ENCODE measurements at regions not wholly inside any gene's neighbourhood (a gene's known extent, or its start where the extent isn't known, plus 50 kb on each side); places are given as distances from the start of the nearest gene placed in this dataset.

DNA sequence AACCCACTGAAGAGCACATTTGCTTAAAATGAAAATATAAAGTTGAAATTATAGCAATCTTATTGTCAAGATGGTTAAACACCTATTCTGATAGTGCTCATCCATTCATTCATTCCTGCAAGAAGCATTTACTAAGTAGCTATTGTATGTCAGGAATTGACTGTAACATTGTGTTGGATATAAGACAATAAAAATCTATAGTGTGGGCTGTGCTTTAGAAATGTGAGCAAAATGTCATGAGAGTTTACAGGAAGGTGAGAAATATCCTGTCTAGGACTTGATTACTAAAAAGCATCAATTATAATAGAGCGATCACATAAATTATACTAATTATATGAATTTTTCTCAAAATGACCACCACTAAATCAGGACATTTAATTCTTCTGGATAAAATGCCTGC, 123.0 kb downstream of the HAO1 start:
- DNase-seq (ENCODE audit: low spot score) (no peak), ATAC-seq (no peak)

DNA sequence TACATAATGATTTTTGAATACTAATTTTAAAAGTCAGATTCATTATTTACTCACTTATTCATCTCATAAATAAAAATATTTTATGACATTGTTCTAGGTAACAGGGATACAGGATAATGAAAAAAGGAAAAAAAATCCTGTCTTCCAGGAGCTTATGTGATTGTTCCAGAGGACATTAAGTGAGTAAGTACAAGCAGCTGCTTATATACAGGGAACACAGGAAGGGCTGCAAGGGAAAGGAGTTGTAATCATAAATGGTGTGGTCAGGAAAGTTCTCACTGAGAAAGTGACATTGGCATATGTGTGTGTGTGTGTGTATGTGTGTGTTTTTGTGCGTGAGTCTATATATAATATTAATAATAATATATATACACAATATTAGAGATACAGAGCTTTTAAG, 121.8 kb downstream of the HAO1 start:
- no peak for ATAC-seq
- no peak for DNase-seq (ENCODE audit: low spot score)

DNA sequence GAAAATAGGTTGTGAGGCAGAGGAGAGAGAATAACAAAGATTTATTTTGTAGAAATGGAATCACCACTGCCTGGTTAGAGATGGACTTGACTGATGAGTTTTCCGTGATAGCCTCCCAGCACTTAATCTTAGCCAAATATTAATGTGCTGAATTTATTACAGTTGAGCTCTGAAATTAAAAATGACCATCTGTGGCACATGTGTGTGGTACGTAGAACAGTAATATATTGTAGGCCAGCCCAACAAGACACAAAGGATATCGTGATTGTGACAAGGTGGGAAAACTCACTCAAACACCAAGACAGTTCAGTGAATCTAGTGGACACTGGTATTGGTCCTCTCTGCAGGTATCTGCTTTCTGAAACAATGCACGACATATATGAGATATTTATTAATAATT, 119.4 kb downstream of the HAO1 start:
- ATAC-seq (no peak), DNase-seq (ENCODE audit: low spot score) (no peak)

DNA sequence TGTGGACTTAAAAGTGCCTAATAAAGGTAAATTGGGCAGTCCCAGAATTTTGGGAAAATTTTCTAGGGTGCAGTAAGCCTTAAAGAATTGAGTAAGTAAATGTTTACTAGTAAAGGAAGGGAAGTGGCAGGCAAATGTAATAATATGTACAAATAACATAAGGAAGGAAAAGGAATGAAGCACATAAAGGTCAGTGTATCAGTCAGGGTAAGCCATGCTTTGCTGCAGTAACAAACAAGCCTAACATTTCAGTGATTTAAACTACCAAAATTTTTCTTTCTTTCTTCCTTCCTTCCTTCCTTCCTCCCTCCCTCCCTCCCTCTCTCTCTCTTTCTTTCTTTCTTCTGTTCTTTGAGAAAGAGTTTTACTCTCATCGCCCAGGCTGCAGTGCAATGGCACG, 117.5 kb downstream of the HAO1 start:
- no peak for ATAC-seq
- DNase-seq (ENCODE audit: low spot score): no peak

DNA sequence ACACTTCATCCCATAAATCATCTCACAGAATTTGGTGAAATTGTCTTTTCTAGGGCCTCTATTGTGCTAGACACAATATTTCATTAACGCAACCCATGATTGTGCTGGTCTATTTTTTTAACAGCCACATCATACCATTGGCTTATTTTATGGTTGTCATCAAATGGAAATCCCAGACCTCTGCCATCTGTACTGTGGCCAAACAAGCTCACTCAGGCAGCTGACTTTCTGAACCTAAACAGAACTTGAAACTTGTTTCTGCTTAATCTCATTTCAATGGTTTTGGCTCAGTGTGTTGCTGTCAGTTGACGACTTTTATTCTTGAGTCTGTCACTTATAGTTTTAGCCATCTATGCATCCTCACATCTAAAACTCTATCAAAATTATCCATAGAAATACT, 111.8 kb downstream of the HAO1 start:
- DNase-seq (ENCODE audit: low spot score) (no peak), ATAC-seq (no peak)

DNA sequence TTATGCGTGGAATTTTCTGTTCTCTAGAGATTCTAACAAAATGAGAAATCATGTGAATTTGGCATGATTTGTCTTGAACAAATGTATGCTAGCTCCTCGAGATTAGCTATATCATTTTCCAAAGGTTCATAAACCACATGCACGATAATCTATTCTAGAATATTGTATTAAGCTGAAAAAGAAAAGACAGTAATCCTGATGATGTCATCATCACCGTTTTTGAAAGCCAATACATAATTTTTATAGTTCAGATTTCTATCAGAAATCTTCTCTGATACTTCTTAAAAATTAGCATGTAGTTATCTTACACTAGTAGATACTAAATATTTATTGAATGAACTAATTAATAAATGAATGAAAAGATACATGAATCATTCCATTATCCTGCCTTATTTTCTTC, 111.2 kb downstream of the HAO1 start:
- ATAC-seq (no peak), DNase-seq (ENCODE audit: low spot score) (no peak)

DNA sequence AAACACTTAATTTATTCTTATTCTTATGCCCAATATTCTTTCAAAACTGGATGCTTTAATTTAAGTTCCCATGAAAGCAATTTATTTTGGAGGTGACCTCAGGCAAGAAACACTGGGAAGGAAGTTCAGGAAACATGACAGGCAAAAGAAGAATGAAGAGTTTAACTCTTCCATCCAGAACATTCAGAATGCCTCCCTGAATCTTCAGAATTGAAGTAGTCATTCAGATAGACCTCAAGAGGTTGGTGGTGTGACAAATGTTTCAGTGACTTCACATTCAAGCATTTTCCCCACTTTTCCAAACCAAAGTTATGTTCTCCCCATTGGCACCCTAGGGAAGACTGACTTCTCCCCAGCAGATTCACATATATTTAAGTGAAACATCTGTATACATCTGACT, 110.5 kb downstream of the HAO1 start:
- ATAC-seq (no peak), DNase-seq (ENCODE audit: low spot score) (no peak)
